SK-N-SH (cell line): ENCODE measurements at regions not wholly inside any gene's neighbourhood (a gene's known extent, or its start where the extent isn't known, plus 50 kb on each side); places are given as distances from the start of the nearest gene placed in this dataset.

ENCODE experiments used
- CTCF ChIA-PET: fragments of 300-600, 350-600 bp; formaldehyde crosslinking; extraction: SDS; loops from one replicate; lab custom pipeline; 2021; lab: Yijun Ruan, JAX
- POLR2A ChIA-PET: fragments of 350-600 bp; sonication (Branson Sonifier 250); formaldehyde crosslinking; extraction: SDS; loops from one replicate; lab custom pipeline; 2020; ENCODE audit warnings: antibody characterized with exemption, inconsistent platforms; lab: Yijun Ruan, JAX
- DNase-seq: peaks from one replicate; pipeline ENCODE4 v3.0.0; 2012
- H2AFZ ChIP-seq: fragments of 200-600 bp; sonication (generic); 2 replicates; pipeline ENCODE4 v1.8.1; 2016; ENCODE audit warnings: antibody characterized with exemption, mild to moderate bottlenecking, low read depth
- H3F3A ChIP-seq: fragments of 200-600 bp; sonication (generic); replicated peaks from 2 replicates; pipeline ENCODE3; 2016; ENCODE audit warnings: antibody characterized with exemption, mild to moderate bottlenecking; ENCODE audit not compliant: insufficient read depth
- H3K27ac ChIP-seq, 2 experiments: fragments of 200-500 bp in 1 of 2; fragments of 200-600 bp in 1 of 2; sonication (Bioruptor generic) in 1 of 2; sonication (generic), shearing (Covaris generic) in 1 of 2; 2 replicates each; pipeline versions ENCODE4 v1.5.1 to v1.6.1; 2014 to 2016; ENCODE audit warnings: low read depth in 2 of 2, inconsistent platforms in 1 of 2, low read length in 1 of 2, mild to moderate bottlenecking in 1 of 2, mixed read lengths in 1 of 2
- H3K27me3 ChIP-seq: fragments of 200-600 bp; sonication (generic), shearing (Covaris generic); 2 replicates; pipeline ENCODE4 v1.6.1; 2016; ENCODE audit warnings: mixed run types; ENCODE audit not compliant: insufficient read depth
- H3K36me3 ChIP-seq, 2 experiments: fragments of 200-500 bp in 1 of 2; fragments of 200-600 bp in 1 of 2; sonication (Bioruptor generic) in 1 of 2; sonication (generic) in 1 of 2; replicated peaks in 1 of 2; 2 replicates each; pipeline versions ENCODE3 to v1.5.1; 2014 to 2016; ENCODE audit warnings: low read length in 1 of 2, mild to moderate bottlenecking in 1 of 2; ENCODE audit not compliant: insufficient read depth in 2 of 2, control insufficient read depth in 1 of 2
- H3K4me1 ChIP-seq, 2 experiments: fragments of 200-500 bp in 1 of 2; fragments of 200-600 bp in 1 of 2; sonication (Bioruptor generic) in 1 of 2; sonication (generic), shearing (Covaris generic) in 1 of 2; 2 replicates each; pipeline versions ENCODE4 v1.5.1 to v1.6.1; 2014 to 2016; ENCODE audit warnings: low read depth in 1 of 2, low read length in 1 of 2, mixed run types in 1 of 2; ENCODE audit not compliant: insufficient read depth in 2 of 2, control insufficient read depth in 1 of 2
- H3K4me2 ChIP-seq: fragments of 200-600 bp; sonication (generic), shearing (Covaris generic); 2 replicates; pipeline ENCODE4 v1.6.1; 2017; ENCODE audit warnings: mixed run types
- H3K4me3 ChIP-seq, 2 experiments: fragments of 200-500 bp in 1 of 2; fragments of 200-600 bp in 1 of 2; sonication (Bioruptor generic) in 1 of 2; sonication (generic), shearing (Covaris generic) in 1 of 2; 2 replicates each; pipeline versions ENCODE4 v1.5.1 to v1.8.1; 2014 to 2016; ENCODE audit warnings: low read depth in 2 of 2, inconsistent platforms in 1 of 2, low read length in 1 of 2, mild to moderate bottlenecking in 1 of 2, mixed read lengths in 1 of 2, moderate library complexity in 1 of 2
- H3K79me2 ChIP-seq: fragments of 200-600 bp; sonication (generic); 2 replicates; pipeline ENCODE4 v1.8.1; 2017; ENCODE audit warnings: mild to moderate bottlenecking; ENCODE audit not compliant: insufficient read depth
- H3K9ac ChIP-seq: fragments of 200-600 bp; sonication (generic); 2 replicates; pipeline ENCODE4 v1.6.1; 2017; ENCODE audit warnings: mixed run types
- H3K9me2 ChIP-seq: fragments of 200-600 bp; sonication (generic); 2 replicates; pipeline ENCODE4 v1.6.1; 2017; ENCODE audit warnings: mixed run types
- H3K9me3 ChIP-seq: fragments of 200-600 bp; sonication (generic); 2 replicates; pipeline ENCODE4 v1.6.1; 2017; ENCODE audit warnings: mixed run types, mild to moderate bottlenecking, moderate library complexity
- H4K20me1 ChIP-seq: fragments of 200-600 bp; sonication (generic); 2 replicates; pipeline ENCODE4 v1.6.1; 2017; ENCODE audit warnings: mild to moderate bottlenecking, mixed run types; ENCODE audit not compliant: insufficient read depth
- CTCF ChIP-seq: fragments of 200-600 bp; sonication (generic); IDR thresholded peaks from 2 replicates; pipeline ENCODE4 v1.6.1; 2017; ENCODE audit warnings: antibody characterized with exemption, mild to moderate bottlenecking, moderate library complexity
- EZH2phosphoT487 ChIP-seq: fragments of 200-600 bp; sonication (generic); IDR thresholded peaks from 2 replicates; pipeline ENCODE4 v1.6.1; 2017; ENCODE audit warnings: low read depth, mixed run types, mild to moderate bottlenecking, antibody characterized with exemption, moderate library complexity, borderline replicate concordance
- FOXM1 ChIP-seq: IDR thresholded peaks from 2 replicates; pipeline ENCODE4 v1.4.0; 2012; ENCODE audit warnings: low read depth, mild to moderate bottlenecking
- NRF1 ChIP-seq: IDR thresholded peaks from 2 replicates; pipeline ENCODE4 v1.6.1; 2012; ENCODE audit warnings: low read depth, mild to moderate bottlenecking, low read length
- PBX3 ChIP-seq: IDR thresholded peaks from 2 replicates; pipeline ENCODE4; 2012
- POLR2AphosphoS5 ChIP-seq: IDR thresholded peaks from 2 replicates; pipeline ENCODE4 v1.6.1; 2012; ENCODE audit warnings: low read depth, low read length
- REST ChIP-seq: IDR thresholded peaks from 2 replicates; pipeline ENCODE4 v1.6.1; 2012; ENCODE audit warnings: mild to moderate bottlenecking, low read depth, low read length, moderate library complexity
- RFX5 ChIP-seq: IDR thresholded peaks from 2 replicates; pipeline ENCODE4 v1.6.1; 2012; ENCODE audit warnings: mild to moderate bottlenecking, improper control_type of control experiment, low read length
- SIN3A ChIP-seq: IDR thresholded peaks from 2 replicates; pipeline ENCODE4 v1.6.1; 2012; ENCODE audit warnings: low read depth, mild to moderate bottlenecking, low read length, moderate library complexity, borderline replicate concordance
- USF1 ChIP-seq: IDR thresholded peaks from 2 replicates; pipeline ENCODE4 v1.4.0; 2012; ENCODE audit warnings: low read depth, borderline replicate concordance
- USF2 ChIP-seq: fragments of 150-350 bp; IDR thresholded peaks from 2 replicates; pipeline ENCODE4 v1.6.1; 2017; ENCODE audit warnings: antibody characterized with exemption, low read length, low read depth, borderline replicate concordance
- WGBS: methylation state at CpG from one replicate; pipeline ENCODE4 v1.1.6; 2017; ENCODE audit warnings: low lambda C conversion rate; 5-methylcytosine and 5-hydroxymethylcytosine counted together

- CTCF ChIA-PET: interaction anchor here (0.7 to 1.8 kb wide), 3 partner anchors 129 to 388 kb away, joined by 3 to 5 read pairs (median 3); no protein-coding TSS in a partner anchor
- POLR2A ChIA-PET: no interaction called here
- no peaks in the 10 kb centered on the region for H3K36me3 ChIP-seq
- H4K20me1 ChIP-seq: no peaks in the 10 kb centered on the region
- no peaks in the 10 kb centered on the region for H3K27me3 ChIP-seq
- no peak overlapping the region for H2AFZ ChIP-seq
- H3K9me3 ChIP-seq: no peaks in the 10 kb centered on the region
- H3K9me2 ChIP-seq: no peaks in the 10 kb centered on the region
- no peak overlapping the region for H3K4me2 ChIP-seq
- TF ChIP-seq EZH2phosphoT487 (no peak), SIN3A (no peak), USF1 (no peak), USF2 (no peak), POLR2AphosphoS5 (no peak), RFX5 (no peak), PBX3 (no peak), CTCF (no peak), FOXM1 (no peak), NRF1 (no peak), REST (no peak)
- TF ChIP-seq, all 33 proteins: peak for 0
- 88% methylated on average over 8 of the region's 11 CpGs for WGBS
- DNase-seq: peak; percentile 39
- Histone ChIP-seq H3K79me2 (no peaks in the 10 kb centered on the region), H3K27ac (no peak overlapping the region; a peak in 1 of 4 replicates), H3F3A (no peaks in the 10 kb centered on the region), H3K4me1 (peaks cover 0 to 12% of the 10 kb centered on the region in 2 experiments; a peak in 1 of 4 replicates), H3K4me3 (no peak overlapping the region), H3K9ac (no peak overlapping the region)
These were observed 73.4 kb downstream of the ZFP36L2 start for GRCh38 chr2:43152741-43153647.
